Stimulated activated CD4-positive, alpha-beta T cell treated with anti-CD3 and anti-CD28 coated beads, Interleukin-4, amount 100 ng/mL, for 1 hour (primary cell): ENCODE measurements at regions not wholly inside any gene's neighbourhood (a gene's known extent, or its start where the extent isn't known, plus 50 kb on each side); places are given as distances from the start of the nearest gene placed in this dataset.

Experiments used
- DNase-seq: peaks from one replicate; pipeline ENCODE4 v3.0.0-alpha.2; 2020

DNA sequence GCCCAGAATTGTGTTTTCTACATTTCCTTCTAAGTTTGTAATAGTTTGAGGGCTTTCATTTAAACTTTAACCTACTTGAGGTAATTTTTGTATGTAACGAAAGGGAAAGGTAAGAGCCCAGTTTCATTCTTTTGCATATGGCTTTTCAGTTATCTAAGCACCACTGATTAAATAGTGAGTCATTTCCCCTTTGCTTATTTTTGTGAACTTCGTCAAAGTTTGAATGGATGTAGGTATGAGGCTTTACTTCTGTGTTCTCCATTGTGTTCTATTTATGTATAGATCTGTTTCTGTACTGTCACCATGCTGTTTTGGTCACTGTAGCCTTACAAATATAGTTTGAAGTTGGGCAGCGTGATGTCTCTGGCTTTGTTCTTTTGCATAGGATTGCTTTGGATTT is 944.8 kb upstream of the CNTNAP5 start:
- no peak for DNase-seq

- DNase-seq, result no peak
These were observed 939.6 kb upstream of the CNTNAP5 start for GRCh38 chr2:123085484-123085883.

DNA sequence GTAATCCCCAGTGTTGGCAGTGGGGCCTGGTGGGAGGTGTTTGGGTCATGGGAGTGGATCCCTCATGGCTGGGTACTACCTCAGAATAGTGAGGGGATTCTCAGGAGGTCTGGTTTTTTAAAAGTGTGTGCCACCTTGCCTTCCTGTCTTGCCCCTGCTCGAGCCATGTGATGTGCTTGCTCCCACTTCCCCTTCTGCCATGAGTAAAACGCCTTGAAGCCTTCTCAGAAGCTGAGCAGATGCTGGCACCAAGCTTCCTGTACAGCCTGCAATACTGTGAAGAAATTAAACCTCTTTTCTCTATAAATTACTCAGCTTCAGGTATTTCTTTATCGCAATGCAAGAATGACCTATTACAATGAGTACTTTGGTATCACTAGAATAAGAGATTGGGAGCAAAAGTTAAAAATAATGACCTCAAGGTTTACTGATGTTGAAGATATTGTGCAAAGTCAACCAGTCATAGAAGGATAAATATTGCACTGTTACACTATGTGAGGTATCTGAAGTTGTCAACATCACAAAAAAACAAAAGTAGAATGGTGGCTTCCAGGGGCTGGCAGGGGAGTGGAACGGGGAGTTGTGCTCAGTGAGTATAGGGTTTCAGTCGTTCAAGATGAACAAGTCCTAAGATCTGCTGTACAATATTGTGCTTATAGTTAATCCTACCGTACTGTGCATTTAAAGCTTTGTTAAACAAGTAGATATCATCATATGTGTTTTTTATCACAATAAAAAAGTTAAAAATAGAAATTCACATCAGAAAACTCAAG is 938.3 kb upstream of the CNTNAP5 start:
- no peak for DNase-seq

DNA sequence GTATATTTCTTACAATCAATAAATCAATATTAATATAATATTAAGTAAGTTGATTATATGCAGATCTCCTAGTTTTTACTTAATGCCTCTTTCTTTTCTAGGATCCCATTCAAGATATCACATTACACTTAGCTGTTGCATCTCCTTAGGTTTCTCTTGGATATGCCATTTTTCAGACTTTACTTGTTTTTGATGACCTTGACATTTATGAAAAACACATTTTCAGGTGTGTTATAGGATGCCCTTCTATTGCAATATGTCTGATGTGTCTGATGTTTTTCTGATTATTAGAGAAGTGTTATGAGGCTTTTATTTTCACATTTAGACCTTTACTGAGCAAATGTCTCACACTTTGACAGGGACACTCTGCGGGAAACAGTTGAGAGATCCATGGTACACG is 933.6 kb upstream of the CNTNAP5 start:
- DNase-seq, result no peak

- DNase-seq, result no peak
These were observed 931.9 kb upstream of the CNTNAP5 start for GRCh38 chr2:123093199-123093598.

DNA sequence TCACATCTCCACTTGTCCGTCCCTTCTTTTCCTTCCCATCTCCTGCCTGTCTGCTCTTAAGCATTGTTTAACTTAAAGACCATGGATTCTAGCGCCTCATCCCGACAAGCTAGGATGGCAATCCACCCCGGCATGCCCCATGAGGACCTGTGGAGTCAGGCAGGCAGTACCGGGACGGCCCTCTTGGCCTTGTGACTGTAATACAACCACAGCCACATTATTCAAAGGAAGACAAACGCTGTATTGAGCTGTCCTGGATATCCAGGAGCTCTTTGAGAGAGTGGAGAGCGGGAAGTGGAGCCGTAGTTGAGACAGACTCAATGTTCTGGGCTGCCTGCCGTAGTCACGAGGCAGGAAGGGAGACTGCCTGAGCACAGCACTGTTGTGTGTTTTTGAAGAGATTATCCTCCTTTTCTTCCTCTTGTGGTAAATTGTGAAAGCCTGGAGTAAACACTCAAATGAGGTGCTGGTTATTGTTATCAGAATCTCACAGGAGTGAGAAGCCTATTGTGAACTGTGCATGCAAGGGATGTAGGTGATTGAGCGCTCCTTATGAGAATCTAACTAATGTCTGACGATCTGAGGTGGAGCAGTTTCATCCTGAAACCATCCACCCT is 929.8 kb upstream of the CNTNAP5 start:
- no peak for DNase-seq

- no peak for DNase-seq
These were observed 926.5 kb upstream of the CNTNAP5 start for GRCh38 chr2:123098619-123099018.

- DNase-seq, result no peak
These were observed 923.7 kb upstream of the CNTNAP5 start for GRCh38 chr2:123101434-123101833.

DNA sequence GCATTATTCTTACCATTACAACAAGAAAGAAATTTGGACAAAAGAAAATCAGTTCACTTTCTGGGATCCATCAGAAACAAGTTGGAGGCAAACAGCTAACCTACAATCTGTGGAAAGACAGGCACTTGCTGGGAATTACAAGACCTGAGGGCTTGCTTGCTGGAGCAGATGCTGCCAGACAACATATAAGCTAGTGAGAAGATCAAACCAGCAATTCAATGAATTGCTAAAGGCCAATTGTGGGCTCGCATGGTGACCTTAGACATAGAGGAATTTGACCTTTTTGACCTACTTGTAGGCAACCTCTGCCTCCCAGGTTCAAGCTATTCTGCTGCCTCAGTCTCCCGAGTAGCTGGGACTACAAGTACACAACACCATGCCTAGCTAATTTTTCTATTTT is 921.2 kb upstream of the CNTNAP5 start:
- DNase-seq, result no peak

DNA sequence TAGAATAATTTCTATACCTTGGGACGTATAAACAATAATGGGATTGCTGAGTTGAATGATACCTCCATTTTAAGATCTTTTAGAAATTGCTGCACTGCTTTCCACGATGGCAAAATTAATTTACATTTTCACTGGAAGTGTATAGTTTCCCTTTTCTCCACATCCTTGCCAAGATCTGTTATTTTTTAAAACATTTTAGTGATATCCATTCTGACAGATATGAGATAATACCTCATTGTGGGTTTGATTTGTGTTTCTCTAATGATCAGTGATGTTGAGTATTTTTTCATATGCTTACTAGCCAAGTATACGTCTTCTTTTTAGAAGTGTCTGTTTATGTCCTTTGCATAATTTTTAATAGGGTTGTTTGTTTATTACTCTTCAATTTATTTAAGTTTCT is 908.5 kb upstream of the CNTNAP5 start:
- no peak for DNase-seq

GRCh38 chr2:123127236-123127635 is 897.9 kb upstream of the CNTNAP5 start:
- no peak for DNase-seq

GRCh38 chr2:123128951-123129350 is 896.1 kb upstream of the CNTNAP5 start:
- DNase-seq, result no peak

- no peak for DNase-seq
These were observed 888.7 kb upstream of the CNTNAP5 start for GRCh38 chr2:123136419-123136818.

- DNase-seq, result no peak
These were observed 881.0 kb upstream of the CNTNAP5 start for GRCh38 chr2:123144082-123144481.

- no peak for DNase-seq
These were observed 872.0 kb upstream of the CNTNAP5 start for GRCh38 chr2:123153041-123153440.

DNA sequence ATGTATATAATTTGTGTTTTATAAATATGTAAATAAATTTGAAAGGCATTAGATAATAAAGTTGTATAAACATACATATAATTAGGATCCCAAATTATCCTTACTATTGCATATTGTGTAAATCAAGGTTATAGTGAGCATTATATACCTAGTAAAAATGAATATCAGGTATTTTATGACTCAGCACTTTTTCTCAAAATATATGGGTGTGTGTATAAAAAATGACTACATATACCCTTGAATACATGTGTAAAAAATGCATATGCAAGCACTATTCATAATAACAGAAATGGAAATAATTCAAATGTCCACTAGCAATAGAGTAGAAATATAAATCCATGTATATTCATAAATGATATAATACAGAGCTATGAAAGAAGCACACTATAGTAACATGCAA is 870.9 kb upstream of the CNTNAP5 start:
- no peak for DNase-seq

- DNase-seq, result no peak
These were observed 868.1 kb upstream of the CNTNAP5 start for GRCh38 chr2:123157016-123157415.

DNA sequence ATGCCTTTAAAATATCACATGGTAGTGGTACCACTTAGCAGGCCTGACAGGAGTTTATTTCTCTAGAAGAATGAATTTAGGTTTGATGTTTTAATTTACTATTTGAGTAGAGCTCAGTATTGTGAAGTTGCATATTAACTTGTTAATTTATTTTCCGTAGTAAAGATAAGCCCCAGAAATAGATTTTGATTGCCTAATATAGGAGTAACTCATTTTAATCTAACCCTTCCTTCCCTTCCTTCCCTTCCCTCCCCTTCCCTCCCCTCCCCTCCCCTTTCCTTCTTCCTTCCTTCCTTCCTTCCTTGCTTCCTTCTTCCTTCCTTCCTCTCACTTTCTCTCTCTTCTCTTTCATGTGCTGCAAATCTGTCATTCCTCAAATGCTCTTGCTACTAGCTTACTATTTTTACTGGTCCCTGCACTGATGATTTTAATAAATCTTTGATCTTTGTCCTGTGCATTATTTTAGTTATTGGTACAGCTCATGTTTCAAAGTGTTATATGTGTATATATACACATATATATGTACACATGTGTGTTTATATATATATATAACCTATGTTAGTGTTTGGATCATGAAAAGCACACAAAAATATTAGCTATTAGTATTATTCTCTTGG is 862.6 kb upstream of the CNTNAP5 start:
- DNase-seq, result no peak

DNA sequence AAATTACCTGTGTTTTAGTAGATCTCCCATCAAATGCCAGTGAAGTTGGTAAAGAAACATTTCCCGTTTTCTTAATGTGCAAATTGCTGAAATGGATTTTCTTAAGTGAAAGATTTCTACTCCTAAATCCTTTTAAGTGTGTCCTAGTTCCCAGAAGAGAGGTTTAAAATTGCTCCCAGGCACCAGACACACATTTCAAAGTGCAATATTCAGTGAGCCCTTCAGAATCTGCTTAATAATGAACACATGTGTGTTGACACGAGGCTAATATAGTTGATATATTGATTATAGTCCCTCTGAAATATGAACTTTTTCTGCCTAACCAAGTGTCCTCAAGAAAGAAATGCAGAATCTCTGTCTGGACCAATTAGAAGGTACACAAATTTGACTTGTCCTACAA is 861.7 kb upstream of the CNTNAP5 start:
- DNase-seq, result no peak

DNA sequence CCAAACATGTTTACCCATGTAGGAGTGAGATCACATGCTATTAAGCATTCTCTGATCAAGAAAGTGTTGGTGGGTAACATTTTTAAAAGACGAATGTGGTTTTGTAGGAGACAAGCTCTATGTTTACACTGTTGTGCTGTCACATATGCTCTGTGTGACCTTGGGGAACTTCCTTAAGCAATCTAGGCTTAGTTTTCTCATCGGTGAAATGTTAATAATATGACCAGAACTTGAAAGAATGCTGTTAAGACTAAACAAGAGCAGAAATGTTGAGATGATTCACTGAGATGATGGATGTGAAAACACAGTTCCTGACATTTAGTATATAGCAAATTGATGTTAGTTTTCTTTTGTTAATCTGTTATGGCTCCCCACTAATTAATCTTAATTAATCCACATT is 860.9 kb upstream of the CNTNAP5 start:
- no peak for DNase-seq

DNA sequence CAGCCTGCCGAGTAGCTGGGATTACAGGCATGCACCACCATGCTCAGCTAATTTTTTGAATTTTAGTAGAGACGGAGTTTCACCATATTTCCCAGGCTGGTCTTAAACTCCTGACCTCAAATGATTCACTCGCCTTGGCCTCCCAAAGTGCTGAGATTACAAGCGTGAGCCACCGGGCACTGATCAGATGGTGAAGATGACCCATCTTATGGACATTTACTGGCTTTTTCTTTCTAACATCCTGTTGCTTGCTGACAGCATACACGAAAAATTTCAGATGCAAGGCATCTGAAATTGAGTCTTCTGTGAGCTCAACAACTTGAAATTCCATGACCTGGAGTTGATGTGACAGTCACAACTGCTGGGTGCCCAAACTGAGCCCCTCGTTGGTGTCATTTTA is 859.5 kb upstream of the CNTNAP5 start:
- DNase-seq, result no peak

- DNase-seq, result no peak
These were observed 845.6 kb upstream of the CNTNAP5 start for GRCh38 chr2:123179526-123179925.

- no peak for DNase-seq
These were observed 829.1 kb upstream of the CNTNAP5 start for GRCh38 chr2:123195957-123196356.

DNA sequence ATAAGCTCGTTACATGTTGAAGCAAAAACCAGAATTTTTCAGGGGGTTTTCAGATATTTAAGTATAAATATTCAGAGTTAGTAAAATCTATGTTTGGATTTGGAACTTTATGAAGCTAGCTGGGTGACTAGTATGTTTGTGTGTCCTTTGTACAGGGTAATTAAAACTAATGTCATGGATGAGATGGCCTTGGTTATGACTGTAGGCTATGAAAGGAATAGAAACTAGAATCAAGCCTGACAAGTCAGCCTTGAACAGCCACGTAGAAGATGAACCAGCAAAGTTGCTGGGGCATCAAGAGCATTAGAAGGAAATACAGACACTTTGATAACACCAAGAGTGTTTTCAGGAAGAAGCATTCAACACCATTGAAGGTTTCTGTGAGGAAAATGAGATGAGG is 825.1 kb upstream of the CNTNAP5 start:
- no peak for DNase-seq

GRCh38 chr2:123207245-123207644 is 817.8 kb upstream of the CNTNAP5 start:
- no peak for DNase-seq
